GM21360 (cell line): ENCODE measurements at regions not wholly inside any gene's neighbourhood (a gene's known extent, or its start where the extent isn't known, plus 50 kb on each side); places are given as distances from the start of the nearest gene placed in this dataset.

Experiments
- ATAC-seq: cut with Tn5 transposase; IDR thresholded peaks from one replicate; pipeline ENCODE4 v1.9.1; 2021; ENCODE audit warnings: mild to moderate bottlenecking, moderate library complexity; ENCODE audit not compliant: unreplicated experiment

- ATAC-seq = no peak
These were observed 483.0 kb upstream of the ID2 start for GRCh38 chr2:8198766-8199382.

GRCh38 chr2:8202132-8202531, 479.7 kb upstream of the ID2 start:
- ATAC-seq = peak; percentile 92

GRCh38 chr2:8203364-8203763, 478.5 kb upstream of the ID2 start:
- no peak for ATAC-seq

- ATAC-seq = no peak
These were observed 477.1 kb upstream of the ID2 start for GRCh38 chr2:8204711-8205110.

- ATAC-seq = no peak
These were observed 472.4 kb upstream of the ID2 start for GRCh38 chr2:8209494-8209893.

GRCh38 chr2:8211384-8211783, 470.5 kb upstream of the ID2 start:
- ATAC-seq = no peak

- no peak for ATAC-seq
These were observed 469.6 kb upstream of the ID2 start for GRCh38 chr2:8212239-8212638.

- no peak for ATAC-seq
These were observed 467.7 kb upstream of the ID2 start for GRCh38 chr2:8214036-8214615.

GRCh38 chr2:8215159-8215863, 466.5 kb upstream of the ID2 start:
- no peak for ATAC-seq

- ATAC-seq = no peak
These were observed 465.9 kb upstream of the ID2 start for GRCh38 chr2:8215982-8216381.

- ATAC-seq = no peak
These were observed 465.5 kb upstream of the ID2 start for GRCh38 chr2:8216397-8216796.

- no peak for ATAC-seq
These were observed 464.3 kb upstream of the ID2 start for GRCh38 chr2:8217468-8218030.

GRCh38 chr2:8219096-8219495, 462.8 kb upstream of the ID2 start:
- no peak for ATAC-seq

GRCh38 chr2:8219631-8220355, 462.1 kb upstream of the ID2 start:
- ATAC-seq = no peak

GRCh38 chr2:8222979-8223694, 458.7 kb upstream of the ID2 start:
- no peak for ATAC-seq

- no peak for ATAC-seq
These were observed 458.0 kb upstream of the ID2 start for GRCh38 chr2:8223695-8224346.

- no peak for ATAC-seq
These were observed 457.3 kb upstream of the ID2 start for GRCh38 chr2:8224347-8225190.

GRCh38 chr2:8225266-8225665, 456.6 kb upstream of the ID2 start:
- ATAC-seq = no peak

- ATAC-seq = no peak
These were observed 456.1 kb upstream of the ID2 start for GRCh38 chr2:8225798-8226197.
